ENCODE measurements at regions not wholly inside any gene's neighbourhood (a gene's known extent, or its start where the extent isn't known, plus 50 kb on each side); places are given as distances from the start of the nearest gene placed in this dataset.

DNA sequence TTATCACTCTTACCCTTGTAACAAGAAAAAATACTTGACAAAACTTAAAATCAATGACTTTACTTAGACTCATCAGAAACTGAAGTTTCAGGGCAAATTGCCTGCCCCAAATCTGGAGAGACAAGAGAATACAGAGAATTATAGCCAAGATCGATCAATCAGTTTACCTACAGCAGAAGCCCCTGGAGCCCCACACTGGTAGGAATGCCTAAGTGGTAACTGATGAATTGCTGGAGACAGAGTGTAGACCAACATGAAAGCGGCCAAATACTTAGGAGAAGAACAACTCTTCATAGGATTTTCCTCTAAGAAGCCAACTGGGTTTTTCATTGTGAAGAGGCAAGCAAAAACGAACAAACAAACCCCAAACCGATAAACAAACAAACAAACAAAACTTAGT, 1430.0 kb downstream of the EFNB2 start:
- Histone ChIP-seq H3K9me2 (ENCODE audit: low read depth, low read length) (no peaks in the 10 kb centered on the region), H2AFZ (ENCODE audit: low read length) (no peak overlapping the region), H3K9me3 (ENCODE audit: low read length) (no peaks in the 10 kb centered on the region), H3K27ac (ENCODE audit: low read depth, low read length, poor library complexity, severe bottlenecking) (no peak overlapping the region), H3F3A (ENCODE audit: insufficient read depth, low read length) (no peaks in the 10 kb centered on the region), H4K20me1 (ENCODE audit: insufficient read depth, low read length) (no peaks in the 10 kb centered on the region), H3K4me1 (ENCODE audit: insufficient read depth, low read length, severe bottlenecking) (no peaks in the 10 kb centered on the region), H3K4me3 (ENCODE audit: low read depth, low read length, poor library complexity, severe bottlenecking) (no peak overlapping the region), H3K36me3 (ENCODE audit: insufficient read depth, low read length) (no peaks in the 10 kb centered on the region), H3K4me2 (ENCODE audit: low read length) (no peak overlapping the region), H3K9ac (ENCODE audit: low read length) (no peak overlapping the region), H3K27me3 (ENCODE audit: insufficient read depth, low read length) (no peaks in the 10 kb centered on the region), H3K79me2 (ENCODE audit: insufficient read depth, low read length) (no peaks in the 10 kb centered on the region)
- TF ChIP-seq EZH2 (IDR thresholded peaks at IDR 0.05; ENCODE audit: borderline replicate concordance, low read length), result no peak
- TF ChIP-seq, protein P1, sequence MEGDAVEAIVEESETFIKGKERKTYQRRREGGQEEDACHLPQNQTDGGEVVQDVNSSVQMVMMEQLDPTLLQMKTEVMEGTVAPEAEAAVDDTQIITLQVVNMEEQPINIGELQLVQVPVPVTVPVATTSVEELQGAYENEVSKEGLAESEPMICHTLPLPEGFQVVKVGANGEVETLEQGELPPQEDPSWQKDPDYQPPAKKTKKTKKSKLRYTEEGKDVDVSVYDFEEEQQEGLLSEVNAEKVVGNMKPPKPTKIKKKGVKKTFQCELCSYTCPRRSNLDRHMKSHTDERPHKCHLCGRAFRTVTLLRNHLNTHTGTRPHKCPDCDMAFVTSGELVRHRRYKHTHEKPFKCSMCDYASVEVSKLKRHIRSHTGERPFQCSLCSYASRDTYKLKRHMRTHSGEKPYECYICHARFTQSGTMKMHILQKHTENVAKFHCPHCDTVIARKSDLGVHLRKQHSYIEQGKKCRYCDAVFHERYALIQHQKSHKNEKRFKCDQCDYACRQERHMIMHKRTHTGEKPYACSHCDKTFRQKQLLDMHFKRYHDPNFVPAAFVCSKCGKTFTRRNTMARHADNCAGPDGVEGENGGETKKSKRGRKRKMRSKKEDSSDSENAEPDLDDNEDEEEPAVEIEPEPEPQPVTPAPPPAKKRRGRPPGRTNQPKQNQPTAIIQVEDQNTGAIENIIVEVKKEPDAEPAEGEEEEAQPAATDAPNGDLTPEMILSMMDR (IDR thresholded peaks at IDR 0.05; ENCODE audit: low read length), result no peak

DNA sequence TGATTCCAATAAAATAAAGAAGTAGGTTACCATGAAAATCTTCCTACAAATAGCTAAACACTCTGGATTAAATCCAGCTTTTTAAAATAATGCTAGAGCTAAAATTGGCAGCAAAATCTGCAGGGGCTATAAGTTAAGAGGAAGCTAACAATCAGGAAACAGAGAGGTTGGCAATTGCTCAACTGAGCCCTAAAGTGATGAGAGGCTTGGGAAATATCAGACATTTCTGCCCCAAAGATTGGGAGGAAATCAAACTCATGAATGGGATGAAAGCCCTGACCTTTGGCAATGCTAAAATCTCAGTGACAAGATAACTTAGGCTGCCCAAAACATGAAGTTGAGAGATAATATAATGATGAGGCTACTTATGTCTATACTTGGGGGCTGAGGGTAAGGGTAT, 1437.9 kb downstream of the EFNB2 start:
- no peak overlapping the region for H3K4me2 ChIP-seq (ENCODE audit: low read length)

DNA sequence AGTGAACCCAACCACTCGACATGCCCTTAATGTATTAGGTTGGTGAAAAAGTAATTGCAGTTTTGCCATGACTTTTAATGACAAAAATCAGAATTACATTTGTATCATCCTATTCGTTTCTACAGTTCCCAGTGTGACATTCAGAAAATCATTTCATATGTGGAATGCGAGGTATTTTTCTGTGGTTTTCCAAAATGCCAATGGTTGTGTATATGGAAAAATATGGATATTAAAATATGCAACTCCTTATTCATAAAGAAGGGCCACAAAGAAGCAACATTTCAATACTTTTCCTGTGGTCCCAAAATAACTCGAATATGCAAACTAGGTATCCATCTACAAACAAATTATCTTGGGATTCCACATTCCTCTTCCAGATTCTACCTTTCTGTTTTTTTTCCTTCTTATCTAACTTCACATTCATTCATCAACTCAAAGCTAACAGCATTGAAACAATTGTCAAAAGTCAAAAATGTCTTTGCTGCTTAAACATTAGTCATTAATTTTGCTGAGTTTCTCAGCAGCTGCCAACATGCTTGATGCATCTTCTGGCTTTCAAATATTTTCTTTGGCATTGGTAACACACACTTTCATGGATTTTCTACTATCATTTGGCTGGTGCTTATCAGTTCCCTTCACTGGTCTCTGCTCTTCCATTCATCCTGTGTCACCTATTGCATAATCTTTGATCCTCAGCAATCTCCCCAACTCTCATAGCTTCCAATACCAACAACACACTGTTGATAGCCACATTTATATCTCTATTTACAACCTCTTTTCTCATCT, 1445.4 kb downstream of the EFNB2 start:
- no peak overlapping the region for H3K9ac ChIP-seq (ENCODE audit: low read length)
- H3F3A ChIP-seq (ENCODE audit: insufficient read depth, low read length), result no peaks in the 10 kb centered on the region
- no peaks in the 10 kb centered on the region for H3K9me2 ChIP-seq (ENCODE audit: low read depth, low read length)
- H3K9me3 ChIP-seq (ENCODE audit: low read length), result no peaks in the 10 kb centered on the region
- H3K27me3 ChIP-seq (ENCODE audit: insufficient read depth, low read length), result no peaks in the 10 kb centered on the region
- H3K79me2 ChIP-seq (ENCODE audit: insufficient read depth, low read length), result no peaks in the 10 kb centered on the region
- no peaks in the 10 kb centered on the region for H4K20me1 ChIP-seq (ENCODE audit: insufficient read depth, low read length)
- H3K4me2 ChIP-seq (ENCODE audit: low read length), result no peak overlapping the region
- H3K27ac ChIP-seq (ENCODE audit: low read depth, low read length, poor library complexity, severe bottlenecking), result no peak overlapping the region
- no peak overlapping the region for H2AFZ ChIP-seq (ENCODE audit: low read length)
- H3K4me1 ChIP-seq (ENCODE audit: insufficient read depth, low read length, severe bottlenecking), result no peaks in the 10 kb centered on the region
- TF ChIP-seq, protein P1 (IDR thresholded peaks at IDR 0.05; ENCODE audit: low read length), result no peak
- TF ChIP-seq EZH2 (IDR thresholded peaks at IDR 0.05; ENCODE audit: borderline replicate concordance, low read length), result no peak
- H3K4me3 ChIP-seq (ENCODE audit: low read depth, low read length, poor library complexity, severe bottlenecking), result no peak overlapping the region
- no peaks in the 10 kb centered on the region for H3K36me3 ChIP-seq (ENCODE audit: insufficient read depth, low read length)

More for the DNA sequence above, 1437.9 kb downstream of the EFNB2 start:
- Histone ChIP-seq H3K36me3 (ENCODE audit: insufficient read depth, low read length) (no peaks in the 10 kb centered on the region), H3K9ac (ENCODE audit: low read length) (no peak overlapping the region), H3K79me2 (ENCODE audit: insufficient read depth, low read length) (no peaks in the 10 kb centered on the region), H3K4me1 (ENCODE audit: insufficient read depth, low read length, severe bottlenecking) (no peaks in the 10 kb centered on the region), H3F3A (ENCODE audit: insufficient read depth, low read length) (no peaks in the 10 kb centered on the region), H3K4me3 (ENCODE audit: low read depth, low read length, poor library complexity, severe bottlenecking) (no peak overlapping the region), H3K27me3 (ENCODE audit: insufficient read depth, low read length) (no peaks in the 10 kb centered on the region), H4K20me1 (ENCODE audit: insufficient read depth, low read length) (no peaks in the 10 kb centered on the region), H3K9me2 (ENCODE audit: low read depth, low read length) (peaks cover 5% of the 10 kb centered on the region), H3K9me3 (ENCODE audit: low read length) (no peaks in the 10 kb centered on the region), H2AFZ (ENCODE audit: low read length) (no peak overlapping the region), H3K27ac (ENCODE audit: low read depth, low read length, poor library complexity, severe bottlenecking) (no peak overlapping the region)
- TF ChIP-seq, protein P1 (IDR thresholded peaks at IDR 0.05; ENCODE audit: low read length), result no peak
- no peak for TF ChIP-seq EZH2 (IDR thresholded peaks at IDR 0.05; ENCODE audit: borderline replicate concordance, low read length)
